ENCODE measurements at regions not wholly inside any gene's neighbourhood (a gene's known extent, or its start where the extent isn't known, plus 50 kb on each side); places are given as distances from the start of the nearest gene placed in this dataset.
A peak's percentile ranks its signal among the peaks of the same experiment; 100 is the strongest.

GRCh38 chr2:55973673-55974072 lies 50.1 kb upstream of the EFEMP1 start:
- no peak for DNase-seq

GRCh38 chr2:55976681-55977080 lies 53.1 kb upstream of the EFEMP1 start:
- peak; percentile 20 for DNase-seq

GRCh38 chr2:55985406-55985805 lies 61.8 kb upstream of the EFEMP1 start:
- no peak for DNase-seq

- DNase-seq: no peak
These were observed 62.4 kb upstream of the EFEMP1 start for GRCh38 chr2:55986001-55986400.

- no peak for DNase-seq
These were observed 63.3 kb upstream of the EFEMP1 start for GRCh38 chr2:55986700-55987440.

- DNase-seq: no peak
These were observed 65.8 kb upstream of the EFEMP1 start for GRCh38 chr2:55989405-55989804.

- DNase-seq: no peak
These were observed 68.9 kb upstream of the EFEMP1 start for GRCh38 chr2:55992455-55992854.

- DNase-seq: no peak
These were observed 70.1 kb upstream of the EFEMP1 start for GRCh38 chr2:55993685-55994084.

- DNase-seq: no peak
These were observed 71.6 kb upstream of the EFEMP1 start for GRCh38 chr2:55995211-55995610.

- no peak for DNase-seq
These were observed 72.3 kb upstream of the EFEMP1 start for GRCh38 chr2:55995902-55996301.

- DNase-seq: no peak
These were observed 75.6 kb upstream of the EFEMP1 start for GRCh38 chr2:55999231-55999630.

GRCh38 chr2:55999790-56000189 lies 76.2 kb upstream of the EFEMP1 start:
- DNase-seq: no peak

- no peak for DNase-seq
These were observed 78.4 kb upstream of the EFEMP1 start for GRCh38 chr2:56001947-56002346.

GRCh38 chr2:56008661-56009431 lies 85.3 kb upstream of the EFEMP1 start:
- peak; percentile 77 for DNase-seq

GRCh38 chr2:56009758-56010458 lies 86.3 kb upstream of the EFEMP1 start:
- peak; percentile 44 for DNase-seq

- DNase-seq: no peak
These were observed 88.0 kb upstream of the EFEMP1 start for GRCh38 chr2:56011624-56012023.

- no peak for DNase-seq
These were observed 88.7 kb upstream of the EFEMP1 start for GRCh38 chr2:56012221-56012765.

- DNase-seq: no peak
These were observed 89.9 kb upstream of the EFEMP1 start for GRCh38 chr2:56013475-56013874.

- DNase-seq: no peak
These were observed 90.6 kb upstream of the EFEMP1 start for GRCh38 chr2:56014046-56014730.

GRCh38 chr2:56015711-56016115 lies 92.1 kb upstream of the EFEMP1 start:
- DNase-seq: no peak

GRCh38 chr2:56017784-56018183 lies 94.2 kb upstream of the EFEMP1 start:
- no peak for DNase-seq

- no peak for DNase-seq
These were observed 94.7 kb upstream of the EFEMP1 start for GRCh38 chr2:56018267-56018666.

GRCh38 chr2:56021136-56021474 lies 97.5 kb upstream of the EFEMP1 start:
- no peak for DNase-seq

Data from hindlimb muscle (tissue), 1 donor.